K562 (cell line): ENCODE measurements at regions not wholly inside any gene's neighbourhood (a gene's known extent, or its start where the extent isn't known, plus 50 kb on each side); places are given as distances from the start of the nearest gene placed in this dataset.

Source experiments
- ATAC-seq: fragments of 200-7000 bp; cut with Tn5 transposase; 3 replicates; pipeline ENCODE4 v1.9.1; 2020; ENCODE audit warnings: moderate library complexity
- BruUV-seq: library from RNA; stranded (reverse); fragments of 400-500 nt; replicated peaks from 2 replicates; lab custom pipeline; 2021; lab: Mats Ljungman, UMichigan
- CTCF ChIA-PET: fragments of 300-600 bp; formaldehyde crosslinking; extraction: SDS; loops from one replicate; lab custom pipeline; 2021; ENCODE audit warnings: low intra/inter-chr PET ratio; lab: Yijun Ruan, JAX
- POLR2A ChIA-PET: fragments of 300-600, 350-650 bp; sonication (Branson Sonifier 250); formaldehyde crosslinking; extraction: SDS; loops from one replicate; lab custom pipeline; 2021; ENCODE audit warnings: antibody characterized with exemption, inconsistent platforms; lab: Yijun Ruan, JAX
- DNase-seq, 4 experiments: peaks; one replicate each; pipeline versions ENCODE4 v3.0.0 to v3.0.0-alpha.2; 2011 to 2018; ENCODE audit warnings: low spot score in 3 of 4, mixed read lengths in 3 of 4; ENCODE audit errors: extremely low read depth in 1 of 4
- FAIRE-seq: peaks from 2 replicates; lab custom pipeline; 2011; peaks lifted over from hg19 to GRCh38; lab: Jason Lieb, UNC
- H2AFZ ChIP-seq: 2 replicates; pipeline ENCODE4 v1.6.0; 2011; ENCODE audit warnings: low read depth, low read length, control low read depth, inconsistent platforms
- H3K27ac ChIP-seq: fragments of 200-600 bp; 3 replicates; pipeline ENCODE4 v1.8.0; 2011; ENCODE audit warnings: low read depth, mild to moderate bottlenecking, control low read depth, inconsistent platforms, low read length, moderate library complexity, mixed read lengths; ENCODE audit errors: extremely low read depth
- H3K27me3 ChIP-seq, 2 experiments: fragments of 300-600 bp in 1 of 2; 2 replicates in 1 of 2; 3 replicates in 1 of 2; pipeline versions ENCODE4 v1.6.0 to v1.8.0; 2011; ENCODE audit warnings: inconsistent platforms in 2 of 2, low read length in 2 of 2, mild to moderate bottlenecking in 1 of 2, mixed read lengths in 1 of 2, moderate library complexity in 1 of 2; ENCODE audit not compliant: control insufficient read depth in 2 of 2, insufficient read depth in 2 of 2
- H3K36me3 ChIP-seq: fragments of 300-600 bp; 3 replicates; pipeline ENCODE4 v1.8.0; 2011; ENCODE audit warnings: mild to moderate bottlenecking, low read length, inconsistent platforms; ENCODE audit not compliant: control insufficient read depth, insufficient read depth
- H3K4me1 ChIP-seq, 2 experiments: fragments of 200-600 bp in 1 of 2; replicated peaks in 1 of 2; 2 replicates in 1 of 2; 3 replicates in 1 of 2; pipeline versions ENCODE4 v1.5.1 to v1.8.0; 2011; ENCODE audit warnings: inconsistent platforms in 2 of 2, low read length in 2 of 2, mild to moderate bottlenecking in 1 of 2, mixed read lengths in 1 of 2, moderate library complexity in 1 of 2; ENCODE audit not compliant: control insufficient read depth in 2 of 2, insufficient read depth in 2 of 2
- H3K4me2 ChIP-seq: 2 replicates; pipeline ENCODE4 v1.6.1; 2011; ENCODE audit warnings: low read length, control low read depth, inconsistent platforms, mixed read lengths; ENCODE audit not compliant: insufficient read depth
- H3K4me3 ChIP-seq: fragments of 200-600 bp; sonication (generic), shearing (Covaris generic); 2 replicates; pipeline ENCODE4 v1.5.1; 2016; ENCODE audit warnings: control low read depth, inconsistent platforms
- H3K79me2 ChIP-seq: fragments of 200-600 bp; 3 replicates; pipeline ENCODE4 v1.8.0; 2011; ENCODE audit warnings: low read length, inconsistent platforms; ENCODE audit not compliant: control insufficient read depth, insufficient read depth
- H3K9ac ChIP-seq, 2 experiments: 2 replicates each; pipeline versions ENCODE4 v1.6.0 to v1.6.1; 2011; ENCODE audit warnings: low read depth in 2 of 2, low read length in 2 of 2, control low read depth in 1 of 2, inconsistent platforms in 1 of 2, mild to moderate bottlenecking in 1 of 2, mixed read lengths in 1 of 2; ENCODE audit not compliant: insufficient read depth in 1 of 2
- H3K9me1 ChIP-seq: one replicate; pipeline ENCODE4 v1.6.0; 2011; ENCODE audit warnings: inconsistent platforms, mild to moderate bottlenecking, low read length, moderate library complexity; ENCODE audit not compliant: control insufficient read depth, insufficient read depth
- H3K9me3 ChIP-seq: replicated peaks from 2 replicates; pipeline ENCODE4 v1.5.1; 2011; ENCODE audit warnings: low read depth, low read length, inconsistent platforms; ENCODE audit not compliant: control insufficient read depth, insufficient read depth
- H4K20me1 ChIP-seq: replicated peaks from 2 replicates; pipeline ENCODE4 v1.6.1; 2011; ENCODE audit warnings: low read length, inconsistent platforms, mixed read lengths; ENCODE audit not compliant: control insufficient read depth, insufficient read depth
- CCAR2 ChIP-seq: fragments of 200-400 bp; formaldehyde crosslinking; IDR thresholded peaks from 2 replicates; pipeline ENCODE4 v1.6.1; 2017; ENCODE audit warnings: mild to moderate bottlenecking, low read depth, low read length
- CREBBP ChIP-seq: IDR thresholded peaks from one replicate; pipeline ENCODE4 v1.6.1; 2012; ENCODE audit warnings: low read depth, mild to moderate bottlenecking, control low read depth, inconsistent platforms, low read length
- E2F6 ChIP-seq, 2 experiments: IDR thresholded peaks; 2 replicates each; pipeline ENCODE4 v1.6.1; 2011; ENCODE audit warnings: borderline replicate concordance in 1 of 2, control low read depth in 1 of 2, low read depth in 1 of 2, low read length in 1 of 2, mild to moderate bottlenecking in 1 of 2, mixed read lengths in 1 of 2, moderate library complexity in 1 of 2; ENCODE audit not compliant: insufficient read depth in 1 of 2, insufficient read length in 1 of 2, poor library complexity in 1 of 2, severe bottlenecking in 1 of 2; ENCODE audit errors: extremely low read depth in 1 of 2
- HBP1 ChIP-seq: fragments of 450-650 bp; formaldehyde crosslinking; IDR thresholded peaks from 2 replicates; pipeline ENCODE4 v1.4.0; 2022; ENCODE audit warnings: missing genetic modification characterization
- RNF2 ChIP-seq: sonication (generic); IDR thresholded peaks from 2 replicates; pipeline ENCODE4 v1.6.1; 2016
- SMARCA5 ChIP-seq: fragments of 450-650 bp; IDR thresholded peaks from 2 replicates; pipeline ENCODE4 v1.6.1; 2016
- TCF15 ChIP-seq: fragments of 250-450 bp; sonication (Bioruptor Pico); IDR thresholded peaks from 2 replicates; pipeline ENCODE4 v1.8.0; 2022; ENCODE audit warnings: moderate library complexity, mild to moderate bottlenecking, inconsistent platforms
- TCF7 ChIP-seq: sonication (generic); IDR thresholded peaks from 2 replicates; pipeline ENCODE4 v1.6.1; 2016; ENCODE audit warnings: antibody characterized with exemption, borderline replicate concordance
- ZBTB5 ChIP-seq: fragments of 450-650 bp; IDR thresholded peaks from 2 replicates; pipeline ENCODE4 v1.6.1; 2017; ENCODE audit warnings: antibody characterized with exemption
- ZNF280B ChIP-seq: fragments of 250-450 bp; sonication (Bioruptor Pico); IDR thresholded peaks from 2 replicates; pipeline ENCODE4 v1.5.1; 2021; ENCODE audit warnings: mild to moderate bottlenecking
- ZNF398 ChIP-seq: fragments of 250-450 bp; sonication (Bioruptor Pico); IDR thresholded peaks from 2 replicates; pipeline ENCODE4 v1.8.0; 2021; ENCODE audit warnings: moderate library complexity, mild to moderate bottlenecking, inconsistent platforms
- ZNF445 ChIP-seq: fragments of 250-450 bp; sonication (Bioruptor Pico); IDR thresholded peaks from 2 replicates; pipeline ENCODE4 v1.4.0; 2020; ENCODE audit warnings: low read depth, mild to moderate bottlenecking, moderate library complexity
- ZNF778 ChIP-seq: fragments of 450-650 bp; formaldehyde crosslinking; IDR thresholded peaks from 2 replicates; pipeline ENCODE4 v1.4.0; 2020; ENCODE audit warnings: mild to moderate bottlenecking, moderate library complexity
- WGBS: fragments of 100-300 bp; shearing (Covaris generic); methylation state at CpG from one replicate; pipeline ENCODE4 v1.1.6; 2016; ENCODE audit warnings: low coverage, mixed read lengths; ENCODE audit not compliant: insufficient coverage; ENCODE audit errors: missing lambda C conversion rate; 5-methylcytosine and 5-hydroxymethylcytosine counted together
- in situ Hi-C: fragments of 300-500 bp; cut with MboI; formaldehyde crosslinking; loops from 4 replicates; pipeline ENCODE4 v1.15.0; 2018; ENCODE audit warnings: inconsistent platforms, mixed read lengths
- intact Hi-C: fragments of 100-400 bp; cut with micrococcal nuclease; formaldehyde crosslinking; loops from 2 replicates; pipeline ENCODE4 v1.14.2; 2022

GRCh38 chr3:105944276-105944675 is 75.5 kb upstream of the CBLB start (continued):
- no peak for TF ChIP-seq E2F6 (IDR thresholded peaks at IDR 0.05; ENCODE audit: borderline replicate concordance in 1 of 2, extremely low read depth in 1 of 2, insufficient read depth in 1 of 2, insufficient read length in 1 of 2, low read depth in 1 of 2, low read length in 1 of 2, poor library complexity in 1 of 2, severe bottlenecking in 1 of 2)
- TF ChIP-seq CREBBP = no peak
- TF ChIP-seq TCF15 (CRISPR knock-in tag) = no peak
- TF ChIP-seq CCAR2 = no peak
- TF ChIP-seq RNF2 = no peak
- TF ChIP-seq ZNF445 = no peak
- no peak for TF ChIP-seq HBP1 (CRISPR knock-in tag)

- FAIRE-seq = no peak
- TF ChIP-seq ZNF778 (no peak), ZBTB5 (no peak), TCF7 (no peak), ZNF280B (CRISPR knock-in tag) (no peak), SMARCA5 (no peak), ZNF398 (CRISPR knock-in tag) (no peak)
These were observed 75.9 kb upstream of the CBLB start for GRCh38 chr3:105944721-105945120.

More at GRCh38 chr3:105944721-105945120, 75.9 kb upstream of the CBLB start:
- H3K27ac ChIP-seq = no peak overlapping the region
- no peak for DNase-seq
- no peak for ATAC-seq
- intact Hi-C loops = no loop called here
- POLR2A ChIA-PET = interaction anchor here (0.6 kb wide), 1 partner anchor 28 kb away, joined by 3 read pairs; no protein-coding TSS in a partner anchor
- no peaks in the 10 kb centered on the region for H3K4me1 ChIP-seq
- no peaks in the 10 kb centered on the region for H3K36me3 ChIP-seq
- H3K9ac ChIP-seq = no peak overlapping the region
- H2AFZ ChIP-seq = no peak overlapping the region; the same call in 1 of the 2 replicates
- WGBS = 23% methylated on average over 3 of the region's 3 CpGs
- no peaks in the 10 kb centered on the region for H4K20me1 ChIP-seq
- no peak overlapping the region for H3K4me3 ChIP-seq
- H3K79me2 ChIP-seq = no peaks in the 10 kb centered on the region
- no TSS peak for BruUV-seq
- CTCF ChIA-PET = no interaction called here
- H3K27me3 ChIP-seq = no peaks in the 10 kb centered on the region
- H3K9me3 ChIP-seq = no peaks in the 10 kb centered on the region
- H3K4me2 ChIP-seq = no peak overlapping the region
- in situ Hi-C loops = no loop called here
- H3K9me1 ChIP-seq = no peaks in the 10 kb centered on the region
